Kidney epithelial cell (primary cell): ENCODE measurements at regions not wholly inside any gene's neighbourhood (a gene's known extent, or its start where the extent isn't known, plus 50 kb on each side); places are given as distances from the start of the nearest gene placed in this dataset.
"Not testable (repeated sequence)": the region's sequence is repeated elsewhere in the genome, so short reads cannot be mapped to it uniquely, and the experiment has no call there.

Experiments used
- DNase-seq: peaks from one replicate; pipeline ENCODE4 v3.0.0-alpha.2; 2010; ENCODE audit warnings: low read depth
- H3K27me3 ChIP-seq: 2 replicates; pipeline ENCODE4 v1.6.0; 2011; ENCODE audit warnings: low read length; ENCODE audit not compliant: control insufficient read depth, insufficient read depth
- H3K36me3 ChIP-seq: 2 replicates; pipeline ENCODE4 v1.5.1; 2011; ENCODE audit warnings: low read length; ENCODE audit not compliant: control insufficient read depth, insufficient read depth
- H3K4me3 ChIP-seq: 2 replicates; pipeline ENCODE4 v1.5.1; 2011; ENCODE audit warnings: low read depth, mild to moderate bottlenecking, control low read depth, low read length
- CTCF ChIP-seq: IDR thresholded peaks from 2 replicates; pipeline ENCODE4 v1.5.1; 2011; ENCODE audit warnings: mild to moderate bottlenecking, moderate library complexity, low read length, control low read depth, inconsistent platforms; ENCODE audit not compliant: insufficient read depth, poor library complexity, severe bottlenecking

- DNase-seq = no peak
- Histone ChIP-seq H3K36me3 (no peaks in the 10 kb centered on the region), H3K4me3 (no peak overlapping the region), H3K27me3 (no peaks in the 10 kb centered on the region)
- TF ChIP-seq CTCF = no peak
Observed at GRCh38 chr7:91503934-91504555, 239.8 kb downstream of the FZD1 start.

GRCh38 chr7:91504919-91505318 is 240.7 kb downstream of the FZD1 start:
- no peak for DNase-seq
- Histone ChIP-seq H3K36me3 (no peaks in the 10 kb centered on the region), H3K4me3 (no peak overlapping the region), H3K27me3 (no peaks in the 10 kb centered on the region)
- no peak for TF ChIP-seq CTCF

GRCh38 chr7:91506966-91507365 is 242.7 kb downstream of the FZD1 start:
- not testable (repeated sequence) for DNase-seq, H3K36me3 ChIP-seq, H3K4me3 ChIP-seq, H3K27me3 ChIP-seq

DNA sequence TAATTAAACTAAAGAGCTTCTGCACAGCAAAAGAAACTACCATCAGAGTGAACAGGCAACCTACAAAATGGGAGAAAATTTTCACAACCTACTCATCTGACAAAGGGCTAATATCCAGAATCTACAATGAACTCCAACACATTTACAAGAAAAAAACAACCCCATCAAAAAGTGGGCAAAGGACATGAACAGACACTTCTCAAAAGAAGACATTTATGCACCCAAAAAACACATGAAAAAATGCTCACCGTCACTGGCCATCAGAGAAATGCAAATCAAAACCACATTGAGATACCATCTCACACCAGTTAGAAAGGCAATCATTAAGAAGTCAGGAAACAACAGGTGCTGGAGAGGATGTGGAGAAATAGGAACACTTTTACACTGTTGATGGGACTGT is 247.6 kb downstream of the FZD1 start:
- H3K4me3 ChIP-seq, H3K27me3 ChIP-seq, DNase-seq, H3K36me3 ChIP-seq: not testable (repeated sequence)

DNA sequence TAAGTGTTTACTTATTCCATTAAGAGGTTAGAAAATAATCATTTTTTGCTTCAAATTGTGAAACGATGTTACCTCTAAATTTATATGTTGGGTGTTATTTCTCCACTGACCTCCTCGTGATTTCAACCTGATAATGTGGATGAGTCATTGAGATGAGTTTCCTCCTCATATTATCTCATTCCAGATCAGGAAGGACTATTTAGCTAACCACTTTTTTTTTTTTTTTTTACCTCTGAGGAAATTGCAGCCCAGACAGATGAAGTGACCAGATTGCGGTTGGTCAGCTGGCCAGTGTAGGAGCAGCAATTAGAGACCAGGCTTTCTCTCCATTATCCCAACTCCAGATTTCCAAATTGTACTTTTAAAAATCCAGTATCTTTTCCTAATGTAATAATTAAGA is 248.7 kb downstream of the FZD1 start:
- Histone ChIP-seq H3K27me3 (no peaks in the 10 kb centered on the region), H3K36me3 (no peaks in the 10 kb centered on the region), H3K4me3 (no peak overlapping the region)
- no peak for TF ChIP-seq CTCF
- DNase-seq = no peak

DNA sequence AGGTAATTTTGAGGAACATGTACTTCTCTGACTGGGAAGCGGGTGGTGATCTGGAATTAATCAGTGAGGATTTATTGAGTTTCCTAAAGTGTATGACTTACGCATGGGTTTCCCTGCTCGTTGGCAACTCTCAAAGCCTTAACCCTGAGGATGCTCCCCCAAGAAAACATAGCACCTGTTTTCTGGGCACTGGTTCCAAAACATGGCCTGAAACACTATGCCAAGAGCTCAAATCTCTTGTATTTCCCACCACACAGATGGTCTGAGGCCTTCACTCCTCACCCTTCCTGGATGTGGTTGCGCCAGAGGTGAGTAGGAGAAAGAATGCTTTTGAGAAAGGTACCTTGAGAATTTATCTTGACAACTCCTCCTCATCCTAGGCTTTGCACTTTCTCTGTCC is 250.4 kb downstream of the FZD1 start:
- Histone ChIP-seq H3K27me3 (no peaks in the 10 kb centered on the region), H3K4me3 (no peak overlapping the region), H3K36me3 (no peaks in the 10 kb centered on the region)
- no peak for DNase-seq
- TF ChIP-seq CTCF = no peak

- Histone ChIP-seq H3K4me3 (no peak overlapping the region), H3K36me3 (no peaks in the 10 kb centered on the region), H3K27me3 (no peaks in the 10 kb centered on the region)
- TF ChIP-seq CTCF = no peak
- no peak for DNase-seq
Observed at GRCh38 chr7:91515961-91516360, 251.7 kb downstream of the FZD1 start.
